Tibial nerve (tissue), 4 donors: ENCODE measurements at regions not wholly inside any gene's neighbourhood (a gene's known extent, or its start where the extent isn't known, plus 50 kb on each side); places are given as distances from the start of the nearest gene placed in this dataset.

ENCODE experiments used
- DNase-seq, 2 donors: peaks; one replicate each; pipeline ENCODE4 v3.0.0-alpha.2; 2019; ENCODE audit warnings: low spot score in 2 of 2
- H3K27ac ChIP-seq, 4 donors: fragments of 200-600 bp; sonication (generic) in 3 of 4; one replicate each; pipeline ENCODE4 v1.5.1; 2017 to 2019; ENCODE audit warnings: mild to moderate bottlenecking in 1 of 4
- H3K27me3 ChIP-seq, 2 donors: fragments of 200-600 bp; sonication (generic) in 1 of 2; one replicate each; pipeline versions ENCODE4 v1.5.1 to v1.6.0; 2017 to 2019
- H3K36me3 ChIP-seq, 3 donors: fragments of 200-600 bp; sonication (generic); one replicate each; pipeline ENCODE4 v1.5.1; 2018 to 2019
- H3K4me1 ChIP-seq, 4 donors: fragments of 200-600 bp; sonication (generic) in 3 of 4; one replicate each; pipeline ENCODE4 v1.5.1; 2017 to 2019
- H3K4me3 ChIP-seq, 4 donors: fragments of 200-600 bp; sonication (generic) in 3 of 4; one replicate each; pipeline ENCODE4 v1.5.1; 2017 to 2019; ENCODE audit warnings: mild to moderate bottlenecking in 1 of 4, moderate library complexity in 1 of 4
- H3K9me3 ChIP-seq, 4 donors: fragments of 200-600 bp; sonication (generic) in 3 of 4; one replicate each; pipeline ENCODE4 v1.5.1; 2017 to 2019
- CTCF ChIP-seq, 5 experiments: fragments of 200-600 bp in 3 of 5; fragments of 450-650 bp in 2 of 5; sonication (generic) in 3 of 5; IDR thresholded peaks; one replicate each; pipeline ENCODE4 v1.5.1; 2016 to 2019; ENCODE audit warnings: antibody characterized with exemption in 5 of 5, mild to moderate bottlenecking in 3 of 5, moderate library complexity in 2 of 5
- EP300 ChIP-seq, 2 donors: sonication (generic); formaldehyde crosslinking; IDR thresholded peaks; one replicate each; pipeline ENCODE4 v1.6.1; 2017; ENCODE audit warnings: antibody characterized with exemption in 2 of 2, mild to moderate bottlenecking in 1 of 2
- POLR2A ChIP-seq, 2 donors: fragments of 450-650 bp; IDR thresholded peaks; one replicate each; pipeline ENCODE4 v1.6.1; 2017; ENCODE audit warnings: antibody characterized with exemption in 2 of 2, mild to moderate bottlenecking in 2 of 2, moderate library complexity in 2 of 2
- WGBS, 2 donors: methylation state at CpG; one replicate each; pipeline ENCODE4 v1.1.5; 2018; 5-methylcytosine and 5-hydroxymethylcytosine counted together

- TF ChIP-seq POLR2A (IDR thresholded peaks at IDR 0.05) (no peak), CTCF (IDR thresholded peaks at IDR 0.05) (no peak), EP300 (IDR thresholded peaks at IDR 0.05) (no peak)
- Histone ChIP-seq H3K27me3 (no peaks in the 10 kb centered on the region), H3K36me3 (no peaks in the 10 kb centered on the region), H3K4me1 (peaks cover 0 to 49% (median 11%) of the 10 kb centered on the region in 4 donors), H3K9me3 (no peaks in the 10 kb centered on the region), H3K4me3 (no peak overlapping the region), H3K27ac (peak overlapping the region in 1 of 4 donors; percentile 20)
- WGBS, 2 donors = 98 to 99% methylated on average over 2 of the region's 2 CpGs
- no peak for DNase-seq
Measured at GRCh38 chr4:119728692-119729593, 100.3 kb upstream of the PDE5A start.

- H3K27ac ChIP-seq = no peak overlapping the region
- H3K4me1 ChIP-seq = peaks cover 0 to 49% (median 11%) of the 10 kb centered on the region in 4 donors
- no peaks in the 10 kb centered on the region for H3K36me3 ChIP-seq
- WGBS, 2 donors = 85 to 97% methylated on average over 1 of the region's 1 CpG
- DNase-seq = no peak
- TF ChIP-seq CTCF (IDR thresholded peaks at IDR 0.05) (no peak), POLR2A (IDR thresholded peaks at IDR 0.05) (no peak), EP300 (IDR thresholded peaks at IDR 0.05) (no peak)
- no peaks in the 10 kb centered on the region for H3K27me3 ChIP-seq
- H3K4me3 ChIP-seq = no peak overlapping the region
- H3K9me3 ChIP-seq = no peaks in the 10 kb centered on the region
Measured at GRCh38 chr4:119728185-119728584, 99.6 kb upstream of the PDE5A start.

- H3K27ac ChIP-seq = peak overlapping the region in 3 of 4 donors; percentile 20 to 62 (median 62)
- no peak overlapping the region for H3K4me3 ChIP-seq
- H3K27me3 ChIP-seq = no peaks in the 10 kb centered on the region
- peaks cover 0 to 42% (median 7%) of the 10 kb centered on the region in 4 donors for H3K4me1 ChIP-seq
- TF ChIP-seq POLR2A (IDR thresholded peaks at IDR 0.05) = no peak
- no peaks in the 10 kb centered on the region for H3K9me3 ChIP-seq
- 56 to 77% methylated on average over 1 of the region's 1 CpG for WGBS, 2 donors
- H3K36me3 ChIP-seq = no peaks in the 10 kb centered on the region
- DNase-seq = no peak
Measured at GRCh38 chr4:119726505-119726904, 97.9 kb upstream of the PDE5A start.

GRCh38 chr4:119725688-119726330 lies 97.2 kb upstream of the PDE5A start:
- Histone ChIP-seq H3K4me1 (peaks cover 0 to 36% (median 7%) of the 10 kb centered on the region in 4 donors), H3K36me3 (no peaks in the 10 kb centered on the region), H3K9me3 (peaks cover 0 to 3% (median 0%) of the 10 kb centered on the region in 4 donors), H3K4me3 (no peak overlapping the region), H3K27ac (peak overlapping the region in 3 of 4 donors; percentile 20 to 62 (median 62)), H3K27me3 (no peaks in the 10 kb centered on the region)
- WGBS, 2 donors = 27 to 35% methylated on average over 3 of the region's 3 CpGs
- TF ChIP-seq EP300 (IDR thresholded peaks at IDR 0.05) (no peak), CTCF (IDR thresholded peaks at IDR 0.05) (no peak), POLR2A (IDR thresholded peaks at IDR 0.05) (no peak)
- no peak for DNase-seq

GRCh38 chr4:119725011-119725410 lies 96.4 kb upstream of the PDE5A start:
- H3K36me3 ChIP-seq = no peaks in the 10 kb centered on the region
- H3K27ac ChIP-seq = peak overlapping the region in 2 of 4 donors; percentile 62
- H3K9me3 ChIP-seq = peaks cover 0 to 4% (median 0%) of the 10 kb centered on the region in 4 donors
- peaks cover 0 to 29% (median 3%) of the 10 kb centered on the region in 4 donors for H3K4me1 ChIP-seq
- H3K27me3 ChIP-seq = no peaks in the 10 kb centered on the region
- no peak overlapping the region for H3K4me3 ChIP-seq
- TF ChIP-seq EP300 (IDR thresholded peaks at IDR 0.05) = no peak
- WGBS, 2 donors = 93 to 94% methylated on average over 6 of the region's 6 CpGs
- no peak for DNase-seq

- Histone ChIP-seq H3K27ac (no peak overlapping the region), H3K9me3 (peaks cover 0 to 7% (median 2%) of the 10 kb centered on the region in 4 donors), H3K27me3 (no peaks in the 10 kb centered on the region), H3K36me3 (no peaks in the 10 kb centered on the region), H3K4me3 (no peak overlapping the region), H3K4me1 (peaks cover 0 to 24% (median 3%) of the 10 kb centered on the region in 4 donors)
- TF ChIP-seq CTCF (IDR thresholded peaks at IDR 0.05) = no peak
- TF ChIP-seq POLR2A (IDR thresholded peaks at IDR 0.05) = no peak
- TF ChIP-seq EP300 (IDR thresholded peaks at IDR 0.05) = no peak
- DNase-seq = no peak
- 95% methylated on average over 1 of the region's 1 CpG for WGBS, 2 donors
Measured at GRCh38 chr4:119722670-119723069, 94.1 kb upstream of the PDE5A start.
